ENCODE measurements at regions not wholly inside any gene's neighbourhood (a gene's known extent, or its start where the extent isn't known, plus 50 kb on each side); places are given as distances from the start of the nearest gene placed in this dataset.

DNA sequence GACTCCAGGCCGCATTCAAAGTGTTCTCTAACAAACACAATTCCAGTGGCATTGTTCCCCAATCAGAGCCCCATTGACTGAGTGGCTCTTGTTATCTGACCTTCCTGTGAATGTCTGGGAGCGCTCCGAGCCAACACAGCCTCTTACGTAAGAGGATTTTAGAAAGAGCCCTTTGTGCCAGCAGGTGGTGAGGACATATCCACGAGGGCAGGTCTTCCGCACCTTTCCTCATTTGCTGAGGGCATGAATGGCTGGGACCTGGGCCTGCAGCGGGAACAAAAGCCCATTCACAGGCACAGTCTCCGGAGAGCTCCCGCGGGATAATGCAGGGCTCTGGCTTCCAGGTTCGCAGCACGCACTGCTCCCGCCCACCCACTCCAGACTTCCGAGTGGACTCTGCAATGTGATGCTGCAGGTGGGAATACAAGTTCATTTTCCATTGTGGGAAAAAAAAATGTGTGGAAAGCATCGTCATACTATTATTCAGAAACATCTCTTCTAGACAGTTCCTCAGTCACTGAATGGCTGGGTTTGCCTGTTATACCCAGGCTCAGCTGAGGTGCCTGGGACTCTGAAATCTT, 295.0 kb upstream of the IGFBP3 start:
- DNase-seq (peak in 4 of 5 donors; percentile 56 to 73 (median 68)), ATAC-seq (peak; percentile 84 to 89 (median 86))
- intact Hi-C loops (cut with DNase I), result loop anchor here in 3 of 10 donors (5.0 to 10.0 kb wide), 3 partner anchors 161 to 294 kb away; partner anchors contain the start of gene IGFBP3 (in 3 of the 3)
- TF ChIP-seq POLR2A (IDR thresholded peaks at IDR 0.05) (no peak), CTCF (IDR thresholded peaks at IDR 0.05) (no peak)
- H3K4me3 ChIP-seq, result no peak overlapping the region
- H3K4me1 ChIP-seq, result peaks cover 0 to 30% (median 15%) of the 10 kb centered on the region in 12 donors
- H3K36me3 ChIP-seq, result no peaks in the 10 kb centered on the region
- H3K27me3 ChIP-seq, result no peaks in the 10 kb centered on the region
- H3K9me3 ChIP-seq, result no peaks in the 10 kb centered on the region
- H3K27ac ChIP-seq, result peak overlapping the region in 7 of 12 donors; percentile 50 to 75 (median 66)
- WGBS, 4 donors, result 39 to 58% (median 50%) methylated on average over 12 to 15 of the region's 15 CpGs

DNA sequence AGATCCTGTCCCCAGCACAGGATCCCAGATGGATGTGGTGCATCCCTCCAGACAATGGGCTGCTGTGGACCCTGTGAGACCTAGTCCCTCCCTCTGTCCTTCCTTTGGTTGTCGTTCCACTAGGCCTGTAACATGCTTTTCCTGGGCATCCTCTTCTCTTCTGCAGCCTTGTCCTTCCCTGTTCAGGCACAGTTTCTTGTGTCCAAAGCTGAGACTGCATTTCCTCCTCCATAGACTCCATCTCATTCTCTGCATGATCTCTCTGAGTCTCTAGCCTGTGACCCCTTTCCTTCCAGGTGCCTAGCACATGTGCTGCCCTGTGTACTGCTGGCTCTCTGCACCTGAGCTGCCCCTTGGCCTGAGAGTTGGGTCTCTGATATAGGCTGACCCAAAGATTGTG, 293.5 kb upstream of the IGFBP3 start:
- ATAC-seq, result no peak
- H3K4me3 ChIP-seq, result no peak overlapping the region
- no peak for DNase-seq
- no peaks in the 10 kb centered on the region for H3K9me3 ChIP-seq
- H3K36me3 ChIP-seq, result no peaks in the 10 kb centered on the region
- peaks cover 0 to 27% (median 15%) of the 10 kb centered on the region in 12 donors for H3K4me1 ChIP-seq
- no peak overlapping the region for H3K27ac ChIP-seq
- no peak for TF ChIP-seq POLR2A (IDR thresholded peaks at IDR 0.05)
- TF ChIP-seq CTCF (IDR thresholded peaks at IDR 0.05), result no peak
- 85 to 100% (median 91%) methylated on average over 1 of the region's 1 CpG for WGBS, 4 donors
- no peaks in the 10 kb centered on the region for H3K27me3 ChIP-seq
- intact Hi-C loops (cut with DNase I), result loop anchor here in 2 of 10 donors (10.0 kb wide), 2 partner anchors 160 to 290 kb away; partner anchors contain the start of gene IGFBP3 (in 1 of the 2)

DNA sequence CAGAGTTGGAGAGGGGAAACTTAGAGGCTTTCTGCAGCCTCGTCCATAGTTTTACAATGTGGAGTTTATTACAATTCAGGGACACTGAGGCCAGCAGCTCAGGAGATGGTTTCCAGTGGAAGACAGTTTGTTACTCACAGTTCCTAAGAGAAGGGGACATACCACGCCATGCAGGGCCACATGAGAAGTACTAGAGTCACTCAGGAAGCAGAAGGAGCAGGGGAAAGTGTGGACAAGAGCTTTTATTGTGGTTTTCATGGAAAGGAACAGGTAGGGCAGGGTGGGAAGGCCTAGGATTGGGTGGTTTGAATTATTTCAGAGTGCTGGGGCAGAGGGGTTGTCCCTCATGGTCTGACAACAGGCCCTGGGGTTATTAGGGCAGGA, 292.1 kb upstream of the IGFBP3 start:
- intact Hi-C loops (cut with DNase I), result loop anchor here in 2 of 10 donors (10.0 kb wide), 2 partner anchors 158 to 288 kb away; partner anchors contain the start of gene IGFBP3 (in 1 of the 2)
- Histone ChIP-seq H3K9me3 (no peaks in the 10 kb centered on the region), H3K27me3 (no peaks in the 10 kb centered on the region), H3K36me3 (no peaks in the 10 kb centered on the region), H3K4me3 (no peak overlapping the region), H3K27ac (no peak overlapping the region), H3K4me1 (peaks cover 0 to 29% (median 13%) of the 10 kb centered on the region in 12 donors)
- DNase-seq (no peak), ATAC-seq (no peak)
- no peak for TF ChIP-seq POLR2A (IDR thresholded peaks at IDR 0.05)
- WGBS, 4 donors, result 73 to 94% (median 85%) methylated on average over 2 of the region's 2 CpGs

DNA sequence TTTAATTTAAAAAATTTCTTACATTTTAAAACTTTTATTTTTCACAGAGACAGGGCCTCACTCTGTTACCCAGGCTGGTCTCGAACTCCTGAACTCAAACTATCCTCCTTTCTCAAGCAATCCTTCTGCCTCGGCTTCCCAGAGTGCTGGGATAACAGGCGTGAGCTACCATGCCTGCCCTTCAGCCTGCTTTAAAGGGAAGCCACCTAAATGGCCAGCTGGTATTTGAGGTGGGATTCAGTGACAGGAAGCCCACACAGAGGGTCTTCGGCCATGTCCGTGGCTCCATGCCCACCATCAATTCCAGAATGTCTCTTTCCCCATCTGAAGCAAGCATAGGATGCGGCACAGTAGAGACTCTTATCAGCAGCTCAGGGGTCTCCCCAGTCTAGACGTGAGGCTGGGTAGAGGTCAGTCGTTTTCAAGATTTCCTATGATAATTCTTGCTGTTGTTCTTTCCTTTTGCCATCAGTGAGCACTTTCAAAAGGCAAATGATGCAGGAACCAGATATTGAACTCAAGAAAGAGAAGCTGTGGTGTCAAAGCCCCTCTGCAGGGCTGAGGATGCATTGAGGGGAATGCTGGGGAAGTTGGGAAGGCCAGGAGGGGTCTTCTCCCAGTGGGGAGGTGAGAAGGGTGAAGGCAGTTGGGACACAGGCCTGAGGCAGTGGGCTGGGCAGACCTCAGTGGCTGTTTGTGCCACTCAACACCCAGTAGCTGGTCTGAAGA, 291.5 kb upstream of the IGFBP3 start:
- no peak for DNase-seq
- Histone ChIP-seq H3K4me1 (peaks cover 0 to 26% (median 13%) of the 10 kb centered on the region in 12 donors), H3K9me3 (no peaks in the 10 kb centered on the region), H3K27ac (no peak overlapping the region), H3K4me3 (no peak overlapping the region), H3K27me3 (no peaks in the 10 kb centered on the region), H3K36me3 (no peaks in the 10 kb centered on the region)
- intact Hi-C loops (cut with DNase I), result loop anchor here in 2 of 10 donors (10.0 kb wide), 2 partner anchors 158 to 288 kb away; partner anchors contain the start of gene IGFBP3 (in 1 of the 2)
- no peak for TF ChIP-seq POLR2A (IDR thresholded peaks at IDR 0.05)
- no peak for TF ChIP-seq CTCF (IDR thresholded peaks at IDR 0.05)
- WGBS, 4 donors, result 69 to 86% (median 78%) methylated on average over 7 to 8 of the region's 8 CpGs
- ATAC-seq, result no peak

Data from heart left ventricle (tissue), 16 donors.